ENCODE measurements at regions not wholly inside any gene's neighbourhood (a gene's known extent, or its start where the extent isn't known, plus 50 kb on each side); places are given as distances from the start of the nearest gene placed in this dataset.
"Not testable (repeated sequence)": the region's sequence is repeated elsewhere in the genome, so short reads cannot be mapped to it uniquely, and the experiment has no call there.

- no peak overlapping the region for H3K4me3 ChIP-seq (replicated peaks; ENCODE audit: low read depth, low read length)
- DNase-seq (ENCODE audit: low read depth), result no peak
- no peak for TF ChIP-seq CTCF (IDR thresholded peaks at IDR 0.05; ENCODE audit: low read length, missing control alignments)
These were observed 208.1 kb upstream of the CDKN2B start for GRCh38 chr9:22217254-22217653.

- H3K4me3 ChIP-seq (replicated peaks; ENCODE audit: low read depth, low read length); DNase-seq (ENCODE audit: low read depth): not testable (repeated sequence)
These were observed 216.8 kb upstream of the CDKN2B start for GRCh38 chr9:22225856-22226255.

- H3K4me3 ChIP-seq (replicated peaks; ENCODE audit: low read depth, low read length), result no peak overlapping the region
- TF ChIP-seq CTCF (IDR thresholded peaks at IDR 0.05; ENCODE audit: low read length, missing control alignments), result no peak
- DNase-seq (ENCODE audit: low read depth), result no peak
These were observed 218.6 kb upstream of the DMRTA1 start for GRCh38 chr9:22227986-22228385.

- TF ChIP-seq CTCF (IDR thresholded peaks at IDR 0.05; ENCODE audit: low read length, missing control alignments), result peak; percentile 45
- peak; percentile 48 for DNase-seq (ENCODE audit: low read depth)
- no peak overlapping the region for H3K4me3 ChIP-seq (replicated peaks; ENCODE audit: low read depth, low read length)
These were observed 218.1 kb upstream of the DMRTA1 start for GRCh38 chr9:22228542-22228941.

- DNase-seq (ENCODE audit: low read depth), result no peak
- no peak for TF ChIP-seq CTCF (IDR thresholded peaks at IDR 0.05; ENCODE audit: low read length, missing control alignments)
- no peak overlapping the region for H3K4me3 ChIP-seq (replicated peaks; ENCODE audit: low read depth, low read length)
These were observed 217.6 kb upstream of the DMRTA1 start for GRCh38 chr9:22229069-22229468.

GRCh38 chr9:22231309-22231708 is 215.3 kb upstream of the DMRTA1 start:
- not testable (repeated sequence) for DNase-seq (ENCODE audit: low read depth); H3K4me3 ChIP-seq (replicated peaks; ENCODE audit: low read depth, low read length)

- TF ChIP-seq CTCF (IDR thresholded peaks at IDR 0.05; ENCODE audit: low read length, missing control alignments), result no peak
- DNase-seq (ENCODE audit: low read depth), result no peak
- H3K4me3 ChIP-seq (replicated peaks; ENCODE audit: low read depth, low read length), result no peak overlapping the region
These were observed 213.7 kb upstream of the DMRTA1 start for GRCh38 chr9:22232971-22233370.

- peak; percentile 83 for DNase-seq (ENCODE audit: low read depth)
- TF ChIP-seq CTCF (IDR thresholded peaks at IDR 0.05; ENCODE audit: low read length, missing control alignments), result no peak
- no peak overlapping the region for H3K4me3 ChIP-seq (replicated peaks; ENCODE audit: low read depth, low read length)
These were observed 208.9 kb upstream of the DMRTA1 start for GRCh38 chr9:22237497-22238363.
